HEK293 (cell line): ENCODE measurements at regions not wholly inside any gene's neighbourhood (a gene's known extent, or its start where the extent isn't known, plus 50 kb on each side); places are given as distances from the start of the nearest gene placed in this dataset.

Source experiments
- CTCF ChIA-PET: fragments of 350-600 bp; formaldehyde crosslinking; extraction: SDS; loops from one replicate; lab custom pipeline; 2021; ENCODE audit warnings: antibody characterized with exemption; lab: Yijun Ruan, JAX
- POLR2A ChIA-PET: fragments of 300-600 bp; formaldehyde crosslinking; extraction: SDS; loops from one replicate; lab custom pipeline; 2020; ENCODE audit warnings: antibody characterized with exemption, inconsistent platforms; lab: Yijun Ruan, JAX
- H3K27ac ChIP-seq: fragments of 200-500 bp; sonication (Bioruptor generic); 2 replicates; pipeline ENCODE4 v1.5.1; 2014; ENCODE audit warnings: low read depth, low read length, control low read depth, inconsistent platforms; ENCODE audit errors: extremely low read depth
- H3K36me3 ChIP-seq, 2 experiments: fragments of 200-500 bp in 1 of 2; sonication (Bioruptor generic) in 1 of 2; 1 replicate in 1 of 2; 2 replicates in 1 of 2; pipeline ENCODE4 v1.5.1; 2014 to 2017; ENCODE audit warnings: inconsistent platforms in 2 of 2, low read length in 2 of 2; ENCODE audit not compliant: control insufficient read depth in 2 of 2, insufficient read depth in 1 of 2
- H3K4me1 ChIP-seq: fragments of 200-500 bp; sonication (Bioruptor generic); 2 replicates; pipeline ENCODE4 v1.5.1; 2014; ENCODE audit warnings: mild to moderate bottlenecking, low read length, inconsistent platforms; ENCODE audit not compliant: control insufficient read depth, insufficient read depth
- H3K4me3 ChIP-seq: 2 replicates; pipeline ENCODE4 v1.5.1; 2011; ENCODE audit warnings: low read depth, mild to moderate bottlenecking, control low read depth, low read length, moderate library complexity
- H3K9me3 ChIP-seq: fragments of 200-500 bp; sonication (Bioruptor generic); 2 replicates; pipeline ENCODE4 v1.5.1; 2014; ENCODE audit warnings: low read depth, low read length, inconsistent platforms; ENCODE audit not compliant: control insufficient read depth, insufficient read depth
- BCL11B ChIP-seq: fragments of 450-650 bp; formaldehyde crosslinking; IDR thresholded peaks from 2 replicates; pipeline ENCODE4 v1.5.1; 2016; ENCODE audit warnings: low read depth, missing biosample characterization, missing genetic modification characterization
- CTCF ChIP-seq: fragments of 450-650 bp; formaldehyde crosslinking; IDR thresholded peaks from 2 replicates; pipeline ENCODE4 v1.5.1; 2016; ENCODE audit warnings: missing biosample characterization, missing genetic modification characterization
- KLF17 ChIP-seq: fragments of 450-650 bp; formaldehyde crosslinking; IDR thresholded peaks from 2 replicates; pipeline ENCODE4 v1.5.1; 2016; ENCODE audit warnings: missing biosample characterization, missing genetic modification characterization
- KLF9 ChIP-seq: fragments of 450-650 bp; formaldehyde crosslinking; IDR thresholded peaks from 2 replicates; pipeline ENCODE4 v1.5.1; 2016; ENCODE audit warnings: missing biosample characterization, missing genetic modification characterization, low read depth
- MYNN ChIP-seq: fragments of 450-650 bp; formaldehyde crosslinking; IDR thresholded peaks from 2 replicates; pipeline ENCODE4 v1.5.1; 2016; ENCODE audit warnings: missing biosample characterization, missing genetic modification characterization, borderline replicate concordance
- OSR2 ChIP-seq: fragments of 450-650 bp; formaldehyde crosslinking; IDR thresholded peaks from 2 replicates; pipeline ENCODE4 v1.5.1; 2016; ENCODE audit warnings: missing biosample characterization, missing genetic modification characterization
- RBAK ChIP-seq: fragments of 450-650 bp; formaldehyde crosslinking; IDR thresholded peaks from 2 replicates; pipeline ENCODE4 v1.5.1; 2016; ENCODE audit warnings: missing biosample characterization, missing genetic modification characterization
- REPIN1 ChIP-seq: fragments of 450-650 bp; formaldehyde crosslinking; IDR thresholded peaks from 2 replicates; pipeline ENCODE4 v1.5.1; 2017; ENCODE audit warnings: missing biosample characterization, missing genetic modification characterization, low read depth
- TRIM28 ChIP-seq: IDR thresholded peaks from 2 replicates; pipeline ENCODE4 v1.6.1; 2011; ENCODE audit warnings: low read length, control low read depth, borderline replicate concordance
- ZNF175 ChIP-seq: fragments of 450-650 bp; formaldehyde crosslinking; IDR thresholded peaks from 2 replicates; pipeline ENCODE4 v1.5.1; 2016; ENCODE audit warnings: missing biosample characterization, missing genetic modification characterization
- ZNF18 ChIP-seq: fragments of 450-650 bp; formaldehyde crosslinking; IDR thresholded peaks from 2 replicates; pipeline ENCODE4 v1.5.1; 2016; ENCODE audit warnings: missing biosample characterization, missing genetic modification characterization
- ZNF202 ChIP-seq: fragments of 450-650 bp; formaldehyde crosslinking; IDR thresholded peaks from 2 replicates; pipeline ENCODE4 v1.5.1; 2016; ENCODE audit warnings: missing biosample characterization, missing genetic modification characterization, borderline replicate concordance
- ZNF335 ChIP-seq: fragments of 450-650 bp; formaldehyde crosslinking; conservative IDR thresholded peaks from 2 replicates; pipeline ENCODE4 v1.5.1; 2016; ENCODE audit warnings: missing biosample characterization, missing genetic modification characterization
- ZNF394 ChIP-seq: fragments of 450-650 bp; formaldehyde crosslinking; IDR thresholded peaks from 2 replicates; pipeline ENCODE4 v1.5.1; 2016; ENCODE audit warnings: missing biosample characterization, missing genetic modification characterization, mild to moderate bottlenecking, moderate library complexity, borderline replicate concordance
- ZNF426 ChIP-seq: fragments of 450-650 bp; formaldehyde crosslinking; IDR thresholded peaks from 2 replicates; pipeline ENCODE4 v1.5.1; 2017; ENCODE audit warnings: missing biosample characterization, missing genetic modification characterization, mild to moderate bottlenecking, inconsistent platforms, moderate library complexity
- ZNF433 ChIP-seq: fragments of 450-650 bp; formaldehyde crosslinking; IDR thresholded peaks from 2 replicates; pipeline ENCODE4 v1.5.1; 2016; ENCODE audit warnings: missing biosample characterization, missing genetic modification characterization, low read depth
- ZNF843 ChIP-seq: fragments of 450-650 bp; formaldehyde crosslinking; IDR thresholded peaks from 2 replicates; pipeline ENCODE4 v1.5.1; 2016; ENCODE audit warnings: missing biosample characterization, missing genetic modification characterization

- 0 out of 2 replicates have a peak, but pooled peaks have one; percentile 10 for TF ChIP-seq CTCF (tag by site-specific recombination)
- no peak for TF ChIP-seq ZNF202
- no peak for TF ChIP-seq ZNF175
- TF ChIP-seq BCL11B, result peak; percentile 69; the same call in 1 of the 2 replicates
- no peak for TF ChIP-seq KLF17 (tag by site-specific recombination)
- no peak for TF ChIP-seq ZNF335 (tag by site-specific recombination)
- no peak for TF ChIP-seq MYNN (tag by site-specific recombination)
Observed at GRCh38 chr9:84404095-84404686, 63.6 kb upstream of the SLC28A3 start (continued).

- TF ChIP-seq ZNF843 (tag by site-specific recombination) (no peak), ZNF433 (tag by site-specific recombination) (no peak), KLF9 (tag by site-specific recombination) (no peak), ZNF394 (tag by site-specific recombination) (no peak), TRIM28 (no peak)
- TF ChIP-seq, all 188 proteins: peak for 0
- no peaks in the 10 kb centered on the region for H3K9me3 ChIP-seq
- H3K4me3 ChIP-seq, result no peak overlapping the region
- ChIA-PET CTCF (interaction anchor here (0.6 to 1.6 kb wide), 5 partner anchors 9 to 673 kb away, joined by 3 to 5 read pairs (median 3); no protein-coding TSS in a partner anchor), POLR2A (no interaction called here)
- no peaks in the 10 kb centered on the region for H3K4me1 ChIP-seq
- no peaks in the 10 kb centered on the region for H3K36me3 ChIP-seq
- H3K27ac ChIP-seq, result no peak overlapping the region
Observed at GRCh38 chr9:84405667-84406066, 65.1 kb upstream of the SLC28A3 start.

- Histone ChIP-seq H3K4me3 (no peak overlapping the region), H3K27ac (no peak overlapping the region), H3K4me1 (no peaks in the 10 kb centered on the region), H3K9me3 (no peaks in the 10 kb centered on the region), H3K36me3 (no peaks in the 10 kb centered on the region)
- CTCF ChIA-PET, result interaction anchor here (0.5 to 0.6 kb wide), 2 partner anchors 11 to 245 kb away, joined by 3 read pairs; no protein-coding TSS in a partner anchor
- POLR2A ChIA-PET, result no interaction called here
- no peak for TF ChIP-seq ZNF426 (tag by site-specific recombination)
- TF ChIP-seq REPIN1, result no peak
- no peak for TF ChIP-seq OSR2 (tag by site-specific recombination)
- no peak for TF ChIP-seq ZNF18 (tag by site-specific recombination)
- no peak for TF ChIP-seq RBAK (tag by site-specific recombination)
Observed at GRCh38 chr9:84408416-84408815, 67.9 kb upstream of the SLC28A3 start.
